ENCODE measurements at regions not wholly inside any gene's neighbourhood (a gene's known extent, or its start where the extent isn't known, plus 50 kb on each side); places are given as distances from the start of the nearest gene placed in this dataset.

- Histone ChIP-seq H3K9ac (ENCODE audit: low read depth, low read length) (no peak overlapping the region), H3K27ac (ENCODE audit: low read length) (no peak overlapping the region), H3K4me3 (ENCODE audit: low read length) (no peak overlapping the region), H3K9me3 (ENCODE audit: insufficient read depth, low read depth, low read length) (peaks cover 8% of the 10 kb centered on the region), H3K27me3 (ENCODE audit: insufficient read depth, low read length) (no peaks in the 10 kb centered on the region), H3K4me1 (ENCODE audit: insufficient read depth, low read length) (no peaks in the 10 kb centered on the region), H3K36me3 (ENCODE audit: insufficient read depth, low read depth, low read length) (no peaks in the 10 kb centered on the region)
Observed at GRCh38 chr3:177752831-177753230, 555.5 kb upstream of the TBL1XR1 start.

- no peaks in the 10 kb centered on the region for H3K27me3 ChIP-seq (ENCODE audit: insufficient read depth, low read length)
- no peak overlapping the region for H3K9ac ChIP-seq (ENCODE audit: low read depth, low read length)
- H3K4me3 ChIP-seq (ENCODE audit: low read length), result no peak overlapping the region
- peaks cover 16% of the 10 kb centered on the region for H3K9me3 ChIP-seq (ENCODE audit: insufficient read depth, low read depth, low read length)
- no peak overlapping the region for H3K27ac ChIP-seq (ENCODE audit: low read length)
- H3K4me1 ChIP-seq (ENCODE audit: insufficient read depth, low read length), result no peaks in the 10 kb centered on the region
- no peaks in the 10 kb centered on the region for H3K36me3 ChIP-seq (ENCODE audit: insufficient read depth, low read depth, low read length)
Observed at GRCh38 chr3:177753451-177754155, 556.3 kb upstream of the TBL1XR1 start.

- Histone ChIP-seq H3K9me3 (ENCODE audit: insufficient read depth, low read depth, low read length) (peaks cover 16% of the 10 kb centered on the region), H3K9ac (ENCODE audit: low read depth, low read length) (no peak overlapping the region), H3K4me3 (ENCODE audit: low read length) (no peak overlapping the region), H3K27me3 (ENCODE audit: insufficient read depth, low read length) (no peaks in the 10 kb centered on the region), H3K4me1 (ENCODE audit: insufficient read depth, low read length) (no peaks in the 10 kb centered on the region), H3K27ac (ENCODE audit: low read length) (no peak overlapping the region), H3K36me3 (ENCODE audit: insufficient read depth, low read depth, low read length) (no peaks in the 10 kb centered on the region)
Observed at GRCh38 chr3:177754508-177754921, 557.2 kb upstream of the TBL1XR1 start.

GRCh38 chr3:177758126-177758525 lies 560.8 kb upstream of the TBL1XR1 start:
- Histone ChIP-seq H3K9me3 (ENCODE audit: insufficient read depth, low read depth, low read length) (peaks cover 16% of the 10 kb centered on the region), H3K27me3 (ENCODE audit: insufficient read depth, low read length) (no peaks in the 10 kb centered on the region), H3K4me1 (ENCODE audit: insufficient read depth, low read length) (no peaks in the 10 kb centered on the region), H3K36me3 (ENCODE audit: insufficient read depth, low read depth, low read length) (no peaks in the 10 kb centered on the region), H3K9ac (ENCODE audit: low read depth, low read length) (no peak overlapping the region), H3K27ac (ENCODE audit: low read length) (no peak overlapping the region), H3K4me3 (ENCODE audit: low read length) (no peak overlapping the region)

GRCh38 chr3:177760803-177761202 lies 563.5 kb upstream of the TBL1XR1 start:
- Histone ChIP-seq H3K4me1 (ENCODE audit: insufficient read depth, low read length) (no peaks in the 10 kb centered on the region), H3K27me3 (ENCODE audit: insufficient read depth, low read length) (no peaks in the 10 kb centered on the region), H3K36me3 (ENCODE audit: insufficient read depth, low read depth, low read length) (no peaks in the 10 kb centered on the region), H3K9ac (ENCODE audit: low read depth, low read length) (no peak overlapping the region), H3K27ac (ENCODE audit: low read length) (no peak overlapping the region), H3K9me3 (ENCODE audit: insufficient read depth, low read depth, low read length) (peaks cover 16% of the 10 kb centered on the region), H3K4me3 (ENCODE audit: low read length) (no peak overlapping the region)

- Histone ChIP-seq H3K27me3 (ENCODE audit: insufficient read depth, low read length) (no peaks in the 10 kb centered on the region), H3K36me3 (ENCODE audit: insufficient read depth, low read depth, low read length) (no peaks in the 10 kb centered on the region), H3K4me1 (ENCODE audit: insufficient read depth, low read length) (no peaks in the 10 kb centered on the region), H3K4me3 (ENCODE audit: low read length) (no peak overlapping the region), H3K27ac (ENCODE audit: low read length) (no peak overlapping the region), H3K9ac (ENCODE audit: low read depth, low read length) (no peak overlapping the region), H3K9me3 (ENCODE audit: insufficient read depth, low read depth, low read length) (no peaks in the 10 kb centered on the region; the same call in 1 of the 2 replicates)
Observed at GRCh38 chr3:177764377-177764912, 567.2 kb upstream of the TBL1XR1 start.

- H3K4me3 ChIP-seq (ENCODE audit: low read length), result no peak overlapping the region
- no peaks in the 10 kb centered on the region for H3K4me1 ChIP-seq (ENCODE audit: insufficient read depth, low read length)
- no peaks in the 10 kb centered on the region for H3K36me3 ChIP-seq (ENCODE audit: insufficient read depth, low read depth, low read length)
- no peak overlapping the region for H3K27ac ChIP-seq (ENCODE audit: low read length)
- H3K27me3 ChIP-seq (ENCODE audit: insufficient read depth, low read length), result no peaks in the 10 kb centered on the region
- no peak overlapping the region for H3K9ac ChIP-seq (ENCODE audit: low read depth, low read length)
- H3K9me3 ChIP-seq (ENCODE audit: insufficient read depth, low read depth, low read length), result peaks cover 4% of the 10 kb centered on the region
Observed at GRCh38 chr3:177764933-177765332, 567.7 kb upstream of the TBL1XR1 start.

- H3K36me3 ChIP-seq (ENCODE audit: insufficient read depth, low read depth, low read length), result no peaks in the 10 kb centered on the region
- H3K9me3 ChIP-seq (ENCODE audit: insufficient read depth, low read depth, low read length), result peaks cover 4% of the 10 kb centered on the region
- no peaks in the 10 kb centered on the region for H3K4me1 ChIP-seq (ENCODE audit: insufficient read depth, low read length)
- no peak overlapping the region for H3K4me3 ChIP-seq (ENCODE audit: low read length)
- H3K27me3 ChIP-seq (ENCODE audit: insufficient read depth, low read length), result no peaks in the 10 kb centered on the region
- H3K27ac ChIP-seq (ENCODE audit: low read length), result no peak overlapping the region
- no peak overlapping the region for H3K9ac ChIP-seq (ENCODE audit: low read depth, low read length)
Observed at GRCh38 chr3:177770383-177771230, 573.3 kb upstream of the TBL1XR1 start.

GRCh38 chr3:177771780-177772179 lies 574.5 kb upstream of the TBL1XR1 start:
- H3K27me3 ChIP-seq (ENCODE audit: insufficient read depth, low read length), result no peaks in the 10 kb centered on the region
- H3K36me3 ChIP-seq (ENCODE audit: insufficient read depth, low read depth, low read length), result no peaks in the 10 kb centered on the region
- H3K27ac ChIP-seq (ENCODE audit: low read length), result no peak overlapping the region
- H3K9ac ChIP-seq (ENCODE audit: low read depth, low read length), result no peak overlapping the region
- peaks cover 4% of the 10 kb centered on the region for H3K9me3 ChIP-seq (ENCODE audit: insufficient read depth, low read depth, low read length)
- H3K4me3 ChIP-seq (ENCODE audit: low read length), result no peak overlapping the region
- H3K4me1 ChIP-seq (ENCODE audit: insufficient read depth, low read length), result no peaks in the 10 kb centered on the region

GRCh38 chr3:177772908-177773557 lies 575.8 kb upstream of the TBL1XR1 start:
- Histone ChIP-seq H3K27me3 (ENCODE audit: insufficient read depth, low read length) (no peaks in the 10 kb centered on the region), H3K9me3 (ENCODE audit: insufficient read depth, low read depth, low read length) (peaks cover 4% of the 10 kb centered on the region), H3K4me1 (ENCODE audit: insufficient read depth, low read length) (no peaks in the 10 kb centered on the region), H3K4me3 (ENCODE audit: low read length) (no peak overlapping the region), H3K27ac (ENCODE audit: low read length) (no peak overlapping the region), H3K9ac (ENCODE audit: low read depth, low read length) (no peak overlapping the region), H3K36me3 (ENCODE audit: insufficient read depth, low read depth, low read length) (no peaks in the 10 kb centered on the region)

GRCh38 chr3:177773717-177774116 lies 576.4 kb upstream of the TBL1XR1 start:
- H3K36me3 ChIP-seq (ENCODE audit: insufficient read depth, low read depth, low read length), result no peaks in the 10 kb centered on the region
- H3K4me1 ChIP-seq (ENCODE audit: insufficient read depth, low read length), result no peaks in the 10 kb centered on the region
- H3K27me3 ChIP-seq (ENCODE audit: insufficient read depth, low read length), result no peaks in the 10 kb centered on the region
- no peak overlapping the region for H3K4me3 ChIP-seq (ENCODE audit: low read length)
- peaks cover 4% of the 10 kb centered on the region for H3K9me3 ChIP-seq (ENCODE audit: insufficient read depth, low read depth, low read length)
- H3K9ac ChIP-seq (ENCODE audit: low read depth, low read length), result no peak overlapping the region
- no peak overlapping the region for H3K27ac ChIP-seq (ENCODE audit: low read length)
